Thyroid gland (tissue), 4 donors: ENCODE measurements at regions not wholly inside any gene's neighbourhood (a gene's known extent, or its start where the extent isn't known, plus 50 kb on each side); places are given as distances from the start of the nearest gene placed in this dataset.

Source experiments
- DNase-seq, 2 donors: peaks; one replicate each; pipeline ENCODE4 v3.0.0-alpha.2; 2019
- H3K27ac ChIP-seq, 3 donors: fragments of 200-600 bp; sonication (generic); 1 replicate in 2 of 3; 2 replicates in 1 of 3; pipeline ENCODE4 v1.5.1; 2016 to 2019; ENCODE audit warnings: mild to moderate bottlenecking in 1 of 3, moderate library complexity in 1 of 3
- H3K27me3 ChIP-seq: fragments of 200-600 bp; sonication (generic); one replicate; pipeline ENCODE4 v1.5.1; 2019
- H3K36me3 ChIP-seq, 2 donors: fragments of 200-600 bp; sonication (generic); one replicate each; pipeline ENCODE4 v1.5.1; 2016 to 2019
- H3K4me1 ChIP-seq, 2 donors: fragments of 200-600 bp; sonication (generic); one replicate each; pipeline ENCODE4 v1.5.1; 2017 to 2019
- H3K4me3 ChIP-seq, 3 donors: fragments of 200-600 bp; sonication (generic); replicated peaks in 1 of 3; 1 replicate in 2 of 3; 2 replicates in 1 of 3; pipeline ENCODE4 v1.5.1; 2016; ENCODE audit warnings: mild to moderate bottlenecking in 1 of 3
- H3K9me3 ChIP-seq: fragments of 200-600 bp; sonication (generic); one replicate; pipeline ENCODE4 v1.5.1; 2017
- CTCF ChIP-seq, 6 experiments: fragments of 200-600 bp in 3 of 6; fragments of 450-650 bp in 3 of 6; sonication (generic) in 3 of 6; IDR thresholded peaks; one replicate each; pipeline ENCODE4 v1.5.1; 2016 to 2019; ENCODE audit warnings: antibody characterized with exemption in 6 of 6, mild to moderate bottlenecking in 2 of 6, inconsistent platforms in 1 of 6, moderate library complexity in 1 of 6
- POLR2A ChIP-seq, 2 donors: fragments of 450-650 bp; IDR thresholded peaks; one replicate each; pipeline ENCODE4 v1.6.1; 2017; ENCODE audit warnings: antibody characterized with exemption in 2 of 2, mild to moderate bottlenecking in 2 of 2, moderate library complexity in 1 of 2
- WGBS, 2 donors: methylation state at CpG; one replicate each; pipeline ENCODE4 v1.1.5; 2017; 5-methylcytosine and 5-hydroxymethylcytosine counted together
- intact Hi-C: fragments of 100-400 bp; cut with DNase I; formaldehyde crosslinking; loops from one replicate; pipeline ENCODE4 v1.15.1; 2023

- Histone ChIP-seq H3K27ac (no peak overlapping the region), H3K27me3 (no peaks in the 10 kb centered on the region), H3K4me3 (no peak overlapping the region), H3K9me3 (no peaks in the 10 kb centered on the region), H3K36me3 (no peaks in the 10 kb centered on the region), H3K4me1 (peaks cover 0 to 16% of the 10 kb centered on the region in 2 donors)
- no peak for TF ChIP-seq POLR2A (IDR thresholded peaks at IDR 0.05)
- TF ChIP-seq CTCF (IDR thresholded peaks at IDR 0.05): no peak
- intact Hi-C loops: no loop called here
- no peak for DNase-seq
- WGBS, 2 donors: 25 to 27% methylated on average over 1 of the region's 1 CpG
Observed at GRCh38 chr4:124032035-124032434, 635.4 kb downstream of the SPRY1 start.

- Histone ChIP-seq H3K4me3 (no peak overlapping the region), H3K4me1 (peaks cover 0 to 3% of the 10 kb centered on the region in 2 donors), H3K9me3 (no peaks in the 10 kb centered on the region), H3K36me3 (no peaks in the 10 kb centered on the region), H3K27me3 (no peaks in the 10 kb centered on the region), H3K27ac (peak overlapping the region in 1 of 3 donors; percentile 37)
- DNase-seq: no peak
- WGBS, 2 donors: 65 to 75% methylated on average over 1 of the region's 1 CpG
- TF ChIP-seq POLR2A (IDR thresholded peaks at IDR 0.05) (no peak), CTCF (IDR thresholded peaks at IDR 0.05) (no peak)
- intact Hi-C loops: no loop called here
Observed at GRCh38 chr4:124035364-124036041, 638.9 kb downstream of the SPRY1 start.

GRCh38 chr4:124037236-124037635 lies 640.6 kb downstream of the SPRY1 start:
- H3K4me1 ChIP-seq: peaks cover 0 to 3% of the 10 kb centered on the region in 2 donors
- H3K9me3 ChIP-seq: no peaks in the 10 kb centered on the region
- intact Hi-C loops: no loop called here
- no peak overlapping the region for H3K4me3 ChIP-seq
- no peak for DNase-seq
- no peak for TF ChIP-seq CTCF (IDR thresholded peaks at IDR 0.05)
- H3K27me3 ChIP-seq: no peaks in the 10 kb centered on the region
- H3K36me3 ChIP-seq: no peaks in the 10 kb centered on the region
- H3K27ac ChIP-seq: no peak overlapping the region

- DNase-seq: no peak
- H3K27ac ChIP-seq: no peak overlapping the region
- H3K36me3 ChIP-seq: no peaks in the 10 kb centered on the region
- no peak overlapping the region for H3K4me3 ChIP-seq
- TF ChIP-seq CTCF (IDR thresholded peaks at IDR 0.05): no peak
- no peak for TF ChIP-seq POLR2A (IDR thresholded peaks at IDR 0.05)
- H3K4me1 ChIP-seq: no peaks in the 10 kb centered on the region
- no peaks in the 10 kb centered on the region for H3K27me3 ChIP-seq
- H3K9me3 ChIP-seq: no peaks in the 10 kb centered on the region
- intact Hi-C loops: no loop called here
Observed at GRCh38 chr4:124044330-124044729, 647.7 kb downstream of the SPRY1 start.

GRCh38 chr4:124044867-124045266 lies 648.3 kb downstream of the SPRY1 start:
- no peak overlapping the region for H3K4me3 ChIP-seq
- WGBS, 2 donors: 38 to 68% methylated on average over 4 of the region's 5 CpGs

More at GRCh38 chr4:124044867-124045266, 648.3 kb downstream of the SPRY1 start:
- no peak overlapping the region for H3K27ac ChIP-seq
- no peaks in the 10 kb centered on the region for H3K36me3 ChIP-seq
- no peaks in the 10 kb centered on the region for H3K27me3 ChIP-seq
- no peaks in the 10 kb centered on the region for H3K4me1 ChIP-seq
- TF ChIP-seq POLR2A (IDR thresholded peaks at IDR 0.05) (no peak), CTCF (IDR thresholded peaks at IDR 0.05) (no peak)
- intact Hi-C loops: no loop called here
- no peak for DNase-seq
- no peaks in the 10 kb centered on the region for H3K9me3 ChIP-seq
